ENCODE measurements at regions not wholly inside any gene's neighbourhood (a gene's known extent, or its start where the extent isn't known, plus 50 kb on each side); places are given as distances from the start of the nearest gene placed in this dataset.

DNA sequence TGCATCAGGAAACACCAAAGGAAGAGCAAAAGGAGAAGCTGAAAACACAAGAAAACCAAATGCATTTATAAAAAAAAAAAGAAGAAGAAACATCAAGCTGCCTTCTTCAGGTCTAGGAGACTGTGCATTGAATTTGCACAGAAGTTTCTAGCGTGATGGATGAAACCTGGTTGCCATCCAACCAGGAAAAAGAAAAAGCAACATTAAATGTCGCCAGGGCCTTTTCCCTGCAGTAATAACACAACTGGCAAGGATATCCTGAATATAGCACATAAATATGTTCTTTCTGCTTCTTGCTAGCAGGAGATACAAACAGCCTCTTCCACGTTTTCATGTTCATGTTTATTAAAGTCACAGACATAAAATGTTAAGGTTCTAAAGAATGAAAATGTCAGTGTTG, 60.8 kb upstream of the ZFP42 start:
- TF ChIP-seq TAF1 (IDR thresholded peaks at IDR 0.05; ENCODE audit: low read depth): no peak
- TF ChIP-seq, protein P1, sequence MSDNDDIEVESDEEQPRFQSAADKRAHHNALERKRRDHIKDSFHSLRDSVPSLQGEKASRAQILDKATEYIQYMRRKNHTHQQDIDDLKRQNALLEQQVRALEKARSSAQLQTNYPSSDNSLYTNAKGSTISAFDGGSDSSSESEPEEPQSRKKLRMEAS (IDR thresholded peaks at IDR 0.05): no peak
- TF ChIP-seq FOXM1 (IDR thresholded peaks at IDR 0.05; ENCODE audit: borderline replicate concordance, low read depth): no peak
- TF ChIP-seq REST (IDR thresholded peaks at IDR 0.05; ENCODE audit: low read depth): no peak
- TF ChIP-seq CEBPB (IDR thresholded peaks at IDR 0.05): no peak
- no peak for TF ChIP-seq EGR1 (IDR thresholded peaks at IDR 0.05)
- TF ChIP-seq EP300 (IDR thresholded peaks at IDR 0.05; ENCODE audit: borderline replicate concordance): no peak
- no peak for TF ChIP-seq YY1 (IDR thresholded peaks at IDR 0.05; ENCODE audit: low read depth)
- TF ChIP-seq CREB1 (IDR thresholded peaks at IDR 0.05; ENCODE audit: low read depth): no peak
- no peak for TF ChIP-seq NFIC (IDR thresholded peaks at IDR 0.05)
- TF ChIP-seq USF1 (IDR thresholded peaks at IDR 0.05): no peak
- TF ChIP-seq RAD21 (IDR thresholded peaks at IDR 0.05; ENCODE audit: low read depth): no peak
- no peak for TF ChIP-seq ZBTB7A (IDR thresholded peaks at IDR 0.05; ENCODE audit: low read depth)

All from Ishikawa (cell line).